HG03354 (cell line): ENCODE measurements at regions not wholly inside any gene's neighbourhood (a gene's known extent, or its start where the extent isn't known, plus 50 kb on each side); places are given as distances from the start of the nearest gene placed in this dataset.
"Not testable (repeated sequence)": the region's sequence is repeated elsewhere in the genome, so short reads cannot be mapped to it uniquely, and the experiment has no call there.

ENCODE experiments used
- ATAC-seq: cut with Tn5 transposase; IDR thresholded peaks from one replicate; pipeline ENCODE4 v1.9.1; 2021; ENCODE audit warnings: mild to moderate bottlenecking; ENCODE audit not compliant: unreplicated experiment, poor library complexity, severe bottlenecking

- ATAC-seq = no peak
These were observed 453.5 kb downstream of the TDRD3 start for GRCh38 chr13:60850526-60850925.

- ATAC-seq = no peak
These were observed 441.6 kb downstream of the TDRD3 start for GRCh38 chr13:60838581-60838980.

- ATAC-seq = no peak
These were observed 440.8 kb downstream of the TDRD3 start for GRCh38 chr13:60837806-60838205.

GRCh38 chr13:60836821-60837220 lies 439.8 kb downstream of the TDRD3 start:
- no peak for ATAC-seq

GRCh38 chr13:60811581-60811980 lies 414.6 kb downstream of the TDRD3 start:
- no peak for ATAC-seq

- not testable (repeated sequence) for ATAC-seq
These were observed 408.6 kb downstream of the TDRD3 start for GRCh38 chr13:60805640-60806039.

GRCh38 chr13:60798503-60798902 lies 401.5 kb downstream of the TDRD3 start:
- ATAC-seq = no peak

- ATAC-seq = no peak
These were observed 400.1 kb downstream of the TDRD3 start for GRCh38 chr13:60797112-60797511.

- ATAC-seq = no peak
These were observed 397.7 kb downstream of the TDRD3 start for GRCh38 chr13:60794751-60795150.

- ATAC-seq = no peak
These were observed 393.6 kb downstream of the TDRD3 start for GRCh38 chr13:60790620-60791019.

- ATAC-seq = no peak
These were observed 391.3 kb downstream of the TDRD3 start for GRCh38 chr13:60788156-60788829.

- no peak for ATAC-seq
These were observed 390.1 kb downstream of the TDRD3 start for GRCh38 chr13:60787083-60787482.

GRCh38 chr13:60772726-60773125 lies 375.7 kb downstream of the TDRD3 start:
- no peak for ATAC-seq

- no peak for ATAC-seq
These were observed 368.8 kb downstream of the TDRD3 start for GRCh38 chr13:60765700-60766411.

- no peak for ATAC-seq
These were observed 362.5 kb downstream of the TDRD3 start for GRCh38 chr13:60759499-60759898.

- no peak for ATAC-seq
These were observed 361.6 kb downstream of the TDRD3 start for GRCh38 chr13:60758637-60759036.

- no peak for ATAC-seq
These were observed 360.6 kb downstream of the TDRD3 start for GRCh38 chr13:60757501-60758215.

- no peak for ATAC-seq
These were observed 359.3 kb downstream of the TDRD3 start for GRCh38 chr13:60756306-60756705.

GRCh38 chr13:60755380-60756163 lies 358.6 kb downstream of the TDRD3 start:
- no peak for ATAC-seq
